ENCODE measurements at regions not wholly inside any gene's neighbourhood (a gene's known extent, or its start where the extent isn't known, plus 50 kb on each side); places are given as distances from the start of the nearest gene placed in this dataset.

GRCh38 chr5:67305401-67305800 is 108.8 kb upstream of the CD180 start:
- Histone ChIP-seq H3K4me3 (no peak overlapping the region), H3K4me1 (peaks cover 0 to 12% (median 0%) of the 10 kb centered on the region in 4 donors), H3K27me3 (no peaks in the 10 kb centered on the region), H3K9me3 (no peaks in the 10 kb centered on the region), H3K27ac (peak overlapping the region in 2 of 4 donors; percentile 37 to 64), H3K36me3 (no peaks in the 10 kb centered on the region)
- no peak for TF ChIP-seq CTCF (IDR thresholded peaks at IDR 0.05)
- no peak for TF ChIP-seq POLR2A (IDR thresholded peaks at IDR 0.05)
- DNase-seq, result no peak

GRCh38 chr5:67303356-67303755 is 106.8 kb upstream of the CD180 start:
- no peak for DNase-seq
- H3K4me3 ChIP-seq, result no peak overlapping the region
- H3K9me3 ChIP-seq, result no peaks in the 10 kb centered on the region
- no peaks in the 10 kb centered on the region for H3K27me3 ChIP-seq
- TF ChIP-seq POLR2A (IDR thresholded peaks at IDR 0.05) (no peak), CTCF (IDR thresholded peaks at IDR 0.05) (no peak)
- H3K27ac ChIP-seq, result peak overlapping the region in 3 of 4 donors; percentile 14 to 72 (median 45)
- peaks cover 0 to 12% (median 0%) of the 10 kb centered on the region in 4 donors for H3K4me1 ChIP-seq
- H3K36me3 ChIP-seq, result no peaks in the 10 kb centered on the region

GRCh38 chr5:67301285-67301903 is 104.8 kb upstream of the CD180 start:
- TF ChIP-seq POLR2A (IDR thresholded peaks at IDR 0.05) (no peak), CTCF (IDR thresholded peaks at IDR 0.05) (no peak)
- H3K27ac ChIP-seq, result peak overlapping the region; percentile 40 to 72 (median 56)
- H3K27me3 ChIP-seq, result no peaks in the 10 kb centered on the region
- H3K9me3 ChIP-seq, result no peaks in the 10 kb centered on the region
- H3K36me3 ChIP-seq, result no peaks in the 10 kb centered on the region
- no peak overlapping the region for H3K4me3 ChIP-seq
- H3K4me1 ChIP-seq, result peaks cover 0 to 12% (median 0%) of the 10 kb centered on the region in 4 donors
- peak in 2 of 3 donors; percentile 17 to 77 for DNase-seq

GRCh38 chr5:67300326-67300725 is 103.7 kb upstream of the CD180 start:
- no peaks in the 10 kb centered on the region for H3K36me3 ChIP-seq
- no peak for DNase-seq
- peaks cover 0 to 12% (median 0%) of the 10 kb centered on the region in 4 donors for H3K4me1 ChIP-seq
- H3K27me3 ChIP-seq, result no peaks in the 10 kb centered on the region
- H3K4me3 ChIP-seq, result no peak overlapping the region
- peak overlapping the region in 2 of 4 donors; percentile 70 to 72 for H3K27ac ChIP-seq
- no peak for TF ChIP-seq POLR2A (IDR thresholded peaks at IDR 0.05)
- no peak for TF ChIP-seq CTCF (IDR thresholded peaks at IDR 0.05)
- no peaks in the 10 kb centered on the region for H3K9me3 ChIP-seq

GRCh38 chr5:67299231-67299735 is 102.7 kb upstream of the CD180 start:
- TF ChIP-seq POLR2A (IDR thresholded peaks at IDR 0.05) (no peak), CTCF (IDR thresholded peaks at IDR 0.05) (no peak)
- Histone ChIP-seq H3K4me3 (no peak overlapping the region), H3K27ac (no peak overlapping the region), H3K4me1 (peaks cover 0 to 12% (median 0%) of the 10 kb centered on the region in 4 donors), H3K27me3 (no peaks in the 10 kb centered on the region), H3K9me3 (no peaks in the 10 kb centered on the region), H3K36me3 (no peaks in the 10 kb centered on the region)
- DNase-seq, result no peak

Measured in Peyer's patch (tissue), 4 donors.